ENCODE measurements at regions not wholly inside any gene's neighbourhood (a gene's known extent, or its start where the extent isn't known, plus 50 kb on each side); places are given as distances from the start of the nearest gene placed in this dataset.

GRCh38 chr5:3889412-3890142, 293.9 kb downstream of the IRX1 start:
- H3K36me3 Mint-ChIP-seq = no peaks in the 10 kb centered on the region
- ChIA-PET POLR2A (no interaction called here), CTCF (no interaction called here)
- H3K9me3 Mint-ChIP-seq = peaks cover 0 to 11% (median 3%) of the 10 kb centered on the region in 11 donors
- no peaks in the 10 kb centered on the region for H3K27me3 ChIP-seq (ENCODE audit: control insufficient read depth in 2 of 2, insufficient read depth in 2 of 2, low read length in 2 of 2)
- no peak overlapping the region for H3K4me3 ChIP-seq (ENCODE audit: low read length)
- intact Hi-C loops (cut with micrococcal nuclease) = no loop called here
- no peaks in the 10 kb centered on the region for H3K9me3 ChIP-seq (ENCODE audit: control insufficient read depth in 2 of 3, low read length in 3 of 3)
- ATAC-seq (no peak), DNase-seq (no peak)
- H3K27ac ChIP-seq (ENCODE audit: low read depth, low read length) = no peak overlapping the region
- no peak overlapping the region for H3K4me3 Mint-ChIP-seq
- H3K27me3 Mint-ChIP-seq = peaks cover 0 to 4% (median 0%) of the 10 kb centered on the region in 5 donors
- H3K36me3 ChIP-seq (ENCODE audit: control insufficient read depth in 2 of 3, insufficient read depth in 3 of 3, low read length in 3 of 3) = no peaks in the 10 kb centered on the region
- peaks cover 0 to 26% (median 0%) of the 10 kb centered on the region in 7 donors for H3K4me1 Mint-ChIP-seq
- H3K27ac Mint-ChIP-seq = no peak overlapping the region
- H3K4me1 ChIP-seq (ENCODE audit: control insufficient read depth in 2 of 2, insufficient read depth in 2 of 2, low read length in 2 of 2) = no peaks in the 10 kb centered on the region

GRCh38 chr5:3891113-3891512, 295.5 kb downstream of the IRX1 start:
- H3K27me3 ChIP-seq (ENCODE audit: control insufficient read depth in 2 of 2, insufficient read depth in 2 of 2, low read length in 2 of 2) = no peaks in the 10 kb centered on the region
- Mint-ChIP-seq H3K36me3 (no peaks in the 10 kb centered on the region), H3K27me3 (peaks cover 0 to 4% (median 0%) of the 10 kb centered on the region in 5 donors), H3K4me3 (no peak overlapping the region), H3K4me1 (peaks cover 0 to 18% (median 0%) of the 10 kb centered on the region in 7 donors), H3K9me3 (peaks cover 0 to 11% (median 3%) of the 10 kb centered on the region in 11 donors), H3K27ac (no peak overlapping the region)
- ChIA-PET CTCF (no interaction called here), POLR2A (no interaction called here)
- H3K27ac ChIP-seq (ENCODE audit: low read depth, low read length) = no peak overlapping the region
- no peaks in the 10 kb centered on the region for H3K9me3 ChIP-seq (ENCODE audit: control insufficient read depth in 2 of 3, low read length in 3 of 3)
- H3K4me3 ChIP-seq (ENCODE audit: low read length) = no peak overlapping the region
- H3K36me3 ChIP-seq (ENCODE audit: control insufficient read depth in 2 of 3, insufficient read depth in 3 of 3, low read length in 3 of 3) = no peaks in the 10 kb centered on the region
- ATAC-seq (no peak), DNase-seq (no peak)
- intact Hi-C loops (cut with micrococcal nuclease) = no loop called here
- H3K4me1 ChIP-seq (ENCODE audit: control insufficient read depth in 2 of 2, insufficient read depth in 2 of 2, low read length in 2 of 2) = no peaks in the 10 kb centered on the region

- Mint-ChIP-seq H3K4me3 (no peak overlapping the region), H3K36me3 (no peaks in the 10 kb centered on the region), H3K9me3 (peaks cover 0 to 12% (median 6%) of the 10 kb centered on the region in 11 donors), H3K27me3 (no peaks in the 10 kb centered on the region), H3K4me1 (peaks cover 0 to 6% (median 0%) of the 10 kb centered on the region in 7 donors), H3K27ac (no peak overlapping the region)
- H3K4me3 ChIP-seq (ENCODE audit: low read length) = no peak overlapping the region
- no peaks in the 10 kb centered on the region for H3K9me3 ChIP-seq (ENCODE audit: control insufficient read depth in 2 of 3, low read length in 3 of 3)
- ChIA-PET CTCF (no interaction called here), POLR2A (no interaction called here)
- intact Hi-C loops (cut with micrococcal nuclease) = no loop called here
- ATAC-seq = no peak
- DNase-seq = no peak
- no peaks in the 10 kb centered on the region for H3K27me3 ChIP-seq (ENCODE audit: control insufficient read depth in 2 of 2, insufficient read depth in 2 of 2, low read length in 2 of 2)
- no peak overlapping the region for H3K27ac ChIP-seq (ENCODE audit: low read depth, low read length)
- H3K36me3 ChIP-seq (ENCODE audit: control insufficient read depth in 2 of 3, insufficient read depth in 3 of 3, low read length in 3 of 3) = no peaks in the 10 kb centered on the region
- no peaks in the 10 kb centered on the region for H3K4me1 ChIP-seq (ENCODE audit: control insufficient read depth in 2 of 2, insufficient read depth in 2 of 2, low read length in 2 of 2)
These were observed 297.9 kb downstream of the IRX1 start for GRCh38 chr5:3893527-3893926.

GRCh38 chr5:3893975-3894374, 298.3 kb downstream of the IRX1 start:
- ChIA-PET CTCF (no interaction called here), POLR2A (no interaction called here)
- DNase-seq = no peak
- Histone ChIP-seq H3K4me1 (ENCODE audit: control insufficient read depth in 2 of 2, insufficient read depth in 2 of 2, low read length in 2 of 2) (no peaks in the 10 kb centered on the region), H3K36me3 (ENCODE audit: control insufficient read depth in 2 of 3, insufficient read depth in 3 of 3, low read length in 3 of 3) (no peaks in the 10 kb centered on the region), H3K27me3 (ENCODE audit: control insufficient read depth in 2 of 2, insufficient read depth in 2 of 2, low read length in 2 of 2) (no peaks in the 10 kb centered on the region), H3K9me3 (ENCODE audit: control insufficient read depth in 2 of 3, low read length in 3 of 3) (no peaks in the 10 kb centered on the region), H3K27ac (ENCODE audit: low read depth, low read length) (no peak overlapping the region), H3K4me3 (ENCODE audit: low read length) (no peak overlapping the region)
- H3K27ac Mint-ChIP-seq = no peak overlapping the region
- H3K9me3 Mint-ChIP-seq = peaks cover 0 to 12% (median 6%) of the 10 kb centered on the region in 11 donors
- peaks cover 0 to 6% (median 0%) of the 10 kb centered on the region in 7 donors for H3K4me1 Mint-ChIP-seq
- no peak for ATAC-seq
- H3K4me3 Mint-ChIP-seq = no peak overlapping the region
- intact Hi-C loops (cut with micrococcal nuclease) = no loop called here
- no peaks in the 10 kb centered on the region for H3K36me3 Mint-ChIP-seq
- no peaks in the 10 kb centered on the region for H3K27me3 Mint-ChIP-seq

- Histone ChIP-seq H3K27me3 (ENCODE audit: control insufficient read depth in 2 of 2, insufficient read depth in 2 of 2, low read length in 2 of 2) (no peaks in the 10 kb centered on the region), H3K27ac (ENCODE audit: low read depth, low read length) (no peak overlapping the region), H3K36me3 (ENCODE audit: control insufficient read depth in 2 of 3, insufficient read depth in 3 of 3, low read length in 3 of 3) (no peaks in the 10 kb centered on the region), H3K4me3 (ENCODE audit: low read length) (no peak overlapping the region), H3K4me1 (ENCODE audit: control insufficient read depth in 2 of 2, insufficient read depth in 2 of 2, low read length in 2 of 2) (no peaks in the 10 kb centered on the region), H3K9me3 (ENCODE audit: control insufficient read depth in 2 of 3, low read length in 3 of 3) (no peaks in the 10 kb centered on the region)
- CTCF ChIA-PET = no interaction called here
- intact Hi-C loops (cut with micrococcal nuclease) = no loop called here
- POLR2A ChIA-PET = no interaction called here
- no peak overlapping the region for H3K27ac Mint-ChIP-seq
- H3K4me3 Mint-ChIP-seq = no peak overlapping the region
- H3K36me3 Mint-ChIP-seq = no peaks in the 10 kb centered on the region
- ATAC-seq = no peak
- peaks cover 0 to 12% (median 6%) of the 10 kb centered on the region in 11 donors for H3K9me3 Mint-ChIP-seq
- H3K4me1 Mint-ChIP-seq = no peaks in the 10 kb centered on the region
- DNase-seq = no peak
- H3K27me3 Mint-ChIP-seq = no peaks in the 10 kb centered on the region
These were observed 300.5 kb downstream of the IRX1 start for GRCh38 chr5:3896098-3896497.

- Histone ChIP-seq H3K4me3 (ENCODE audit: low read length) (no peak overlapping the region), H3K27me3 (ENCODE audit: control insufficient read depth in 2 of 2, insufficient read depth in 2 of 2, low read length in 2 of 2) (no peaks in the 10 kb centered on the region), H3K4me1 (ENCODE audit: control insufficient read depth in 2 of 2, insufficient read depth in 2 of 2, low read length in 2 of 2) (no peaks in the 10 kb centered on the region), H3K9me3 (ENCODE audit: control insufficient read depth in 2 of 3, low read length in 3 of 3) (no peaks in the 10 kb centered on the region), H3K27ac (ENCODE audit: low read depth, low read length) (no peak overlapping the region), H3K36me3 (ENCODE audit: control insufficient read depth in 2 of 3, insufficient read depth in 3 of 3, low read length in 3 of 3) (no peaks in the 10 kb centered on the region)
- Mint-ChIP-seq H3K4me3 (no peak overlapping the region), H3K27ac (no peak overlapping the region), H3K4me1 (no peaks in the 10 kb centered on the region), H3K9me3 (peaks cover 0 to 15% (median 5%) of the 10 kb centered on the region in 11 donors), H3K27me3 (no peaks in the 10 kb centered on the region), H3K36me3 (no peaks in the 10 kb centered on the region)
- DNase-seq = no peak
- intact Hi-C loops (cut with micrococcal nuclease) = no loop called here
- ATAC-seq = no peak
- ChIA-PET CTCF (no interaction called here), POLR2A (no interaction called here)
These were observed 303.5 kb downstream of the IRX1 start for GRCh38 chr5:3899093-3899492.

- Histone ChIP-seq H3K27me3 (ENCODE audit: control insufficient read depth in 2 of 2, insufficient read depth in 2 of 2, low read length in 2 of 2) (no peaks in the 10 kb centered on the region), H3K36me3 (ENCODE audit: control insufficient read depth in 2 of 3, insufficient read depth in 3 of 3, low read length in 3 of 3) (no peaks in the 10 kb centered on the region), H3K4me1 (ENCODE audit: control insufficient read depth in 2 of 2, insufficient read depth in 2 of 2, low read length in 2 of 2) (no peaks in the 10 kb centered on the region), H3K9me3 (ENCODE audit: control insufficient read depth in 2 of 3, low read length in 3 of 3) (no peaks in the 10 kb centered on the region), H3K4me3 (ENCODE audit: low read length) (no peak overlapping the region), H3K27ac (ENCODE audit: low read depth, low read length) (no peak overlapping the region)
- intact Hi-C loops (cut with micrococcal nuclease) = no loop called here
- ATAC-seq (no peak), DNase-seq (no peak)
- ChIA-PET CTCF (no interaction called here), POLR2A (no interaction called here)
- Mint-ChIP-seq H3K4me1 (no peaks in the 10 kb centered on the region), H3K27ac (no peak overlapping the region), H3K9me3 (peaks cover 0 to 9% (median 6%) of the 10 kb centered on the region in 11 donors), H3K36me3 (peaks cover 0 to 4% (median 0%) of the 10 kb centered on the region in 5 donors), H3K4me3 (no peak overlapping the region), H3K27me3 (no peaks in the 10 kb centered on the region)
These were observed 309.0 kb downstream of the IRX1 start for GRCh38 chr5:3904584-3904983.
